ENCODE measurements at regions not wholly inside any gene's neighbourhood (a gene's known extent, or its start where the extent isn't known, plus 50 kb on each side); places are given as distances from the start of the nearest gene placed in this dataset.
A peak's percentile ranks its signal among the peaks of the same experiment; 100 is the strongest.

DNA sequence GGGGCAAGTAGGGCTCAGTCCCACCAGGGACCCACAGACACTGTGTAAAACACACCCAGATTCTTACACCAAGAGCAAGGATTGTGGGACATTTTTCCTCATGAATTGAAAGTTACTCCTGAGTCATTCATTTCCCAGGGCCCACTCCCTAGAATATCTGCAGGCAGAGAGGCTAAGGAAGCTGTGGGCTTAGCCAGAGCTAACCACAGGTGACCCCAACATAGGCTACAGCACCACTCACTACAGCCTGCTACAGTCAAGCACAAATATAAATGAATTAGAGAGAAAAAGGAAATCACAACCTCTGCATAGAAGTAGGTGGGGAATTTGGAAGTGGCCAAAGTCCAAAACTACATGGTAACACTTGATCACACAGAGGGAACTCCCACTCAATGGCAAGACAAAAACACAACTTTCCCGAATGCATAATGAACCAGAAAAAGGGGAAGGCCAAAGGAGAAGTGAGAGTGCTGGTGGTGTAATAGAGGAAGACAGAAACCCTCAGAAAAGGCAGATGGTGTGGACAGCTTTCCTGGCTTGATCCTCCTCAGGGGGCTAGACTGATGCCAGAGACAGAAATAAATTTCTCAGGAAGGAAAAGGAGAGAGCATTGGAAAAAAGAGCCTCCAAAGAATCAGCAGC, 812.6 kb upstream of the AMELY start:
- Histone ChIP-seq H4K20me1 (ENCODE audit: insufficient read depth, low read length) (no peaks in the 10 kb centered on the region), H3K27ac (ENCODE audit: low read depth, low read length, poor library complexity, severe bottlenecking) (peak overlapping the region; percentile 87), H3K4me2 (ENCODE audit: low read length) (peak overlapping the region; percentile 22; the same call in 1 of the 2 replicates), H2AFZ (ENCODE audit: low read length) (no peak overlapping the region), H3K36me3 (ENCODE audit: insufficient read depth, low read length) (no peaks in the 10 kb centered on the region), H3K9me2 (ENCODE audit: low read depth, low read length) (no peaks in the 10 kb centered on the region), H3F3A (ENCODE audit: insufficient read depth, low read length) (no peaks in the 10 kb centered on the region), H3K4me1 (ENCODE audit: insufficient read depth, low read length, severe bottlenecking) (peaks cover 58% of the 10 kb centered on the region), H3K79me2 (ENCODE audit: insufficient read depth, low read length) (no peaks in the 10 kb centered on the region), H3K27me3 (ENCODE audit: insufficient read depth, low read length) (no peaks in the 10 kb centered on the region), H3K4me3 (ENCODE audit: low read depth, low read length, poor library complexity, severe bottlenecking) (no peak overlapping the region), H3K9ac (ENCODE audit: low read length) (peak overlapping the region; percentile 46; the same call in 1 of the 2 replicates), H3K9me3 (ENCODE audit: low read length) (no peaks in the 10 kb centered on the region)
- TF ChIP-seq, protein P1, sequence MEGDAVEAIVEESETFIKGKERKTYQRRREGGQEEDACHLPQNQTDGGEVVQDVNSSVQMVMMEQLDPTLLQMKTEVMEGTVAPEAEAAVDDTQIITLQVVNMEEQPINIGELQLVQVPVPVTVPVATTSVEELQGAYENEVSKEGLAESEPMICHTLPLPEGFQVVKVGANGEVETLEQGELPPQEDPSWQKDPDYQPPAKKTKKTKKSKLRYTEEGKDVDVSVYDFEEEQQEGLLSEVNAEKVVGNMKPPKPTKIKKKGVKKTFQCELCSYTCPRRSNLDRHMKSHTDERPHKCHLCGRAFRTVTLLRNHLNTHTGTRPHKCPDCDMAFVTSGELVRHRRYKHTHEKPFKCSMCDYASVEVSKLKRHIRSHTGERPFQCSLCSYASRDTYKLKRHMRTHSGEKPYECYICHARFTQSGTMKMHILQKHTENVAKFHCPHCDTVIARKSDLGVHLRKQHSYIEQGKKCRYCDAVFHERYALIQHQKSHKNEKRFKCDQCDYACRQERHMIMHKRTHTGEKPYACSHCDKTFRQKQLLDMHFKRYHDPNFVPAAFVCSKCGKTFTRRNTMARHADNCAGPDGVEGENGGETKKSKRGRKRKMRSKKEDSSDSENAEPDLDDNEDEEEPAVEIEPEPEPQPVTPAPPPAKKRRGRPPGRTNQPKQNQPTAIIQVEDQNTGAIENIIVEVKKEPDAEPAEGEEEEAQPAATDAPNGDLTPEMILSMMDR (IDR thresholded peaks at IDR 0.05; ENCODE audit: low read length) = no peak
- no peak for TF ChIP-seq EZH2 (IDR thresholded peaks at IDR 0.05; ENCODE audit: borderline replicate concordance, low read length)

DNA sequence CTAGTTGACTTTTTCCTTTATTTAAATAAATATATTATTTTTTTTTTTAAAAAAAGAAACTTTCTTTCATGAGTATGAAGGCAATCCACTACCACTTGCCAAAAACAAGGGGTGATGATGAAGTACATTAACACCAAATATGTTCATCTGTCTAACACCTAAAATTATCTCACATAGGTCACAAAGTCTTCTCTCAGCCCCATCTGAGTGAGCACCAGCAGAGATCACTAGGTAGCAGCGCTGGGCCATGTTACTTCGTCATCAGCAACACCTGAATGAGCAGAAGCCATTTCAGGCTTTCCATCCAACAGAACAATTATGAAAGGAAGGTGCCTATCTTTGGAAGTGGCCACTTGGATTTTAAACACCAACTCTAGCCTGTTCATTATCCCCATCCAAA, 811.6 kb upstream of the AMELY start:
- Histone ChIP-seq H3K79me2 (ENCODE audit: insufficient read depth, low read length) (no peaks in the 10 kb centered on the region), H3K4me1 (ENCODE audit: insufficient read depth, low read length, severe bottlenecking) (peaks cover 48% of the 10 kb centered on the region), H3K9ac (ENCODE audit: low read length) (no peak overlapping the region; the same call in 1 of the 2 replicates), H3K27ac (ENCODE audit: low read depth, low read length, poor library complexity, severe bottlenecking) (peak overlapping the region; percentile 87), H4K20me1 (ENCODE audit: insufficient read depth, low read length) (no peaks in the 10 kb centered on the region), H3K27me3 (ENCODE audit: insufficient read depth, low read length) (no peaks in the 10 kb centered on the region), H3K9me2 (ENCODE audit: low read depth, low read length) (no peaks in the 10 kb centered on the region), H2AFZ (ENCODE audit: low read length) (no peak overlapping the region), H3K9me3 (ENCODE audit: low read length) (no peaks in the 10 kb centered on the region), H3K4me3 (ENCODE audit: low read depth, low read length, poor library complexity, severe bottlenecking) (no peak overlapping the region), H3K36me3 (ENCODE audit: insufficient read depth, low read length) (no peaks in the 10 kb centered on the region), H3K4me2 (ENCODE audit: low read length) (peak overlapping the region; percentile 22; the same call in 1 of the 2 replicates), H3F3A (ENCODE audit: insufficient read depth, low read length) (no peaks in the 10 kb centered on the region)
- TF ChIP-seq, protein P1 (IDR thresholded peaks at IDR 0.05; ENCODE audit: low read length) = no peak
- no peak for TF ChIP-seq EZH2 (IDR thresholded peaks at IDR 0.05; ENCODE audit: borderline replicate concordance, low read length)

DNA sequence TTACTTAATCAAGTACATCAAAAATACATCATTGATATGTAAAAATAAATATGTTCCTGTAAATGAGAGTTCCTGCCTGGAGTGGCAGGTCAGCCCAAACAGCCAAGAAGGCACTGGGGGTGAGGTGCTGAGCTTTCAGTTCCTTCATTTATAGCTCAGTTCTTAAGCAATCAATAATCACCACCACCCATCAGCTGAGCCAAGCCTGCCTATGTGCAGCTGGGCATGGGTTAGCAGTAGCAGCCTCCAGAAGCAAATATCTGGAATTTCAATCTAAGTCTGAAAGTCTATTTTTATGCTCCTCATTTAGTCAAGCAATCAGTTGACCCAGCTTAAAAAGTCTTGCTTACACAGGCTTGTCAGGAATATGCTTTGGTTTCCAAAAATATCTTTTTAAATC, 811.0 kb upstream of the AMELY start:
- Histone ChIP-seq H3K27ac (ENCODE audit: low read depth, low read length, poor library complexity, severe bottlenecking) (no peak overlapping the region), H3K4me1 (ENCODE audit: insufficient read depth, low read length, severe bottlenecking) (peaks cover 45% of the 10 kb centered on the region), H2AFZ (ENCODE audit: low read length) (no peak overlapping the region), H3F3A (ENCODE audit: insufficient read depth, low read length) (no peaks in the 10 kb centered on the region), H3K27me3 (ENCODE audit: insufficient read depth, low read length) (no peaks in the 10 kb centered on the region), H3K4me2 (ENCODE audit: low read length) (no peak overlapping the region), H3K9me2 (ENCODE audit: low read depth, low read length) (no peaks in the 10 kb centered on the region), H3K9ac (ENCODE audit: low read length) (no peak overlapping the region), H3K4me3 (ENCODE audit: low read depth, low read length, poor library complexity, severe bottlenecking) (no peak overlapping the region), H3K9me3 (ENCODE audit: low read length) (no peaks in the 10 kb centered on the region), H4K20me1 (ENCODE audit: insufficient read depth, low read length) (no peaks in the 10 kb centered on the region), H3K36me3 (ENCODE audit: insufficient read depth, low read length) (no peaks in the 10 kb centered on the region), H3K79me2 (ENCODE audit: insufficient read depth, low read length) (no peaks in the 10 kb centered on the region)
- TF ChIP-seq EZH2 (IDR thresholded peaks at IDR 0.05; ENCODE audit: borderline replicate concordance, low read length) = no peak
- TF ChIP-seq, protein P1 (IDR thresholded peaks at IDR 0.05; ENCODE audit: low read length) = no peak
